GM12878 (cell line): ENCODE measurements at regions not wholly inside any gene's neighbourhood (a gene's known extent, or its start where the extent isn't known, plus 50 kb on each side); places are given as distances from the start of the nearest gene placed in this dataset.

Experiments
- BMI1 ChIP-seq: fragments of 450-650 bp; IDR thresholded peaks from 2 replicates; pipeline ENCODE4 v1.6.1; 2016; ENCODE audit warnings: mild to moderate bottlenecking, moderate library complexity, borderline replicate concordance
- EZH2 ChIP-seq: IDR thresholded peaks from 2 replicates; pipeline ENCODE4 v1.6.1; 2012; ENCODE audit warnings: low read depth, mild to moderate bottlenecking, control low read depth, inconsistent platforms, low read length, borderline replicate concordance; ENCODE audit not compliant: control insufficient read depth
- YY1 ChIP-seq: IDR thresholded peaks from 2 replicates; pipeline ENCODE4 v1.6.1; 2011; ENCODE audit warnings: low read depth, mild to moderate bottlenecking, low read length
- TF ChIP-seq, protein P1 (sequence below), 3 experiments: IDR thresholded peaks in 2 of 3; conservative IDR thresholded peaks in 1 of 3; 2 replicates each; pipeline ENCODE4 v1.5.1; 2011; ENCODE audit warnings: low read depth in 3 of 3, low read length in 3 of 3, mild to moderate bottlenecking in 3 of 3, control low read depth in 2 of 3, moderate library complexity in 2 of 3, inconsistent platforms in 1 of 3, mixed read lengths in 1 of 3; ENCODE audit not compliant: control insufficient read depth in 2 of 3, insufficient read depth in 1 of 3; ENCODE audit errors: extremely low read depth in 1 of 3

DNA sequence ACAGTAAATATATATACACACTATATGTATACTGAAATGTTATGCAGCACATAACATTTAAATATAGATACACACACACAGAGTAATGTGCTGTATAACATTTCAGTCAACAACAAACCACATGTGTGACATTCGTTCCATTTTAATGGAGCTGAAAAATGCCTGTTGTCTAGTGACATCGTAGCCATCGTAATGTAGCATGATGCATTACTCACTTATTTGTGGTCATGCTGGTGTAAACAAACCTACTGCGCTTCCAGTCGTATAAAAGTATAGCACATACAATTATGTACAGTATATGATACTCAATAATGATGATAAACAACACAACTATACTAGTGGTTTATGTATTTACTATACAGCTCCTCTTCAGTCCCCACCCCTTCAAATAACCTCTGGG lies 119.0 kb upstream of the SLC38A4 start:
- TF ChIP-seq BMI1, result no peak
- TF ChIP-seq, protein P1, sequence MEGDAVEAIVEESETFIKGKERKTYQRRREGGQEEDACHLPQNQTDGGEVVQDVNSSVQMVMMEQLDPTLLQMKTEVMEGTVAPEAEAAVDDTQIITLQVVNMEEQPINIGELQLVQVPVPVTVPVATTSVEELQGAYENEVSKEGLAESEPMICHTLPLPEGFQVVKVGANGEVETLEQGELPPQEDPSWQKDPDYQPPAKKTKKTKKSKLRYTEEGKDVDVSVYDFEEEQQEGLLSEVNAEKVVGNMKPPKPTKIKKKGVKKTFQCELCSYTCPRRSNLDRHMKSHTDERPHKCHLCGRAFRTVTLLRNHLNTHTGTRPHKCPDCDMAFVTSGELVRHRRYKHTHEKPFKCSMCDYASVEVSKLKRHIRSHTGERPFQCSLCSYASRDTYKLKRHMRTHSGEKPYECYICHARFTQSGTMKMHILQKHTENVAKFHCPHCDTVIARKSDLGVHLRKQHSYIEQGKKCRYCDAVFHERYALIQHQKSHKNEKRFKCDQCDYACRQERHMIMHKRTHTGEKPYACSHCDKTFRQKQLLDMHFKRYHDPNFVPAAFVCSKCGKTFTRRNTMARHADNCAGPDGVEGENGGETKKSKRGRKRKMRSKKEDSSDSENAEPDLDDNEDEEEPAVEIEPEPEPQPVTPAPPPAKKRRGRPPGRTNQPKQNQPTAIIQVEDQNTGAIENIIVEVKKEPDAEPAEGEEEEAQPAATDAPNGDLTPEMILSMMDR (IDR thresholded peaks at IDR 0.05 in 2 of 3, conservative IDR thresholded peaks at IDR 0.05 in 1 of 3; ENCODE audit: control insufficient read depth in 2 of 3, extremely low read depth in 1 of 3, insufficient read depth in 1 of 3, low read depth in 3 of 3, low read length in 3 of 3), result no peak
- no peak for TF ChIP-seq YY1
- no peak for TF ChIP-seq EZH2
